GM21576 (cell line): ENCODE measurements at regions not wholly inside any gene's neighbourhood (a gene's known extent, or its start where the extent isn't known, plus 50 kb on each side); places are given as distances from the start of the nearest gene placed in this dataset.
"Not testable (repeated sequence)": the region's sequence is repeated elsewhere in the genome, so short reads cannot be mapped to it uniquely, and the experiment has no call there.

Experiments used
- ATAC-seq: cut with Tn5 transposase; IDR thresholded peaks from one replicate; pipeline ENCODE4 v1.9.1; 2021; ENCODE audit warnings: mild to moderate bottlenecking, moderate library complexity; ENCODE audit not compliant: unreplicated experiment

- no peak for ATAC-seq
Measured at GRCh38 chr18:25590456-25590855, 238.5 kb upstream of the ZNF521 start.

- no peak for ATAC-seq
Measured at GRCh38 chr18:25587545-25587944, 235.6 kb upstream of the ZNF521 start.

GRCh38 chr18:25568986-25569385 is 217.0 kb upstream of the ZNF521 start:
- no peak for ATAC-seq

GRCh38 chr18:25563816-25564683 is 212.1 kb upstream of the ZNF521 start:
- no peak for ATAC-seq

GRCh38 chr18:25563346-25563745 is 211.4 kb upstream of the ZNF521 start:
- no peak for ATAC-seq

- ATAC-seq: no peak
Measured at GRCh38 chr18:25561918-25562317, 210.0 kb upstream of the ZNF521 start.

GRCh38 chr18:25560369-25560768 is 208.4 kb upstream of the ZNF521 start:
- no peak for ATAC-seq

GRCh38 chr18:25557011-25557410 is 205.0 kb upstream of the ZNF521 start:
- no peak for ATAC-seq

- no peak for ATAC-seq
Measured at GRCh38 chr18:25553631-25554263, 201.8 kb upstream of the ZNF521 start.

- ATAC-seq: no peak
Measured at GRCh38 chr18:25544546-25545287, 192.8 kb upstream of the ZNF521 start.

- no peak for ATAC-seq
Measured at GRCh38 chr18:25538175-25538922, 186.4 kb upstream of the ZNF521 start.

- no peak for ATAC-seq
Measured at GRCh38 chr18:25535495-25535894, 183.5 kb upstream of the ZNF521 start.

GRCh38 chr18:25534401-25534800 is 182.4 kb upstream of the ZNF521 start:
- ATAC-seq: no peak

- ATAC-seq: no peak
Measured at GRCh38 chr18:25533218-25533617, 181.3 kb upstream of the ZNF521 start.

GRCh38 chr18:25531207-25531606 is 179.2 kb upstream of the ZNF521 start:
- ATAC-seq: no peak

- ATAC-seq: not testable (repeated sequence)
Measured at GRCh38 chr18:25525789-25526188, 173.8 kb upstream of the ZNF521 start.

- ATAC-seq: peak; percentile 99
Measured at GRCh38 chr18:25518716-25519053, 166.7 kb upstream of the ZNF521 start.

- ATAC-seq: peak; percentile 38
Measured at GRCh38 chr18:25517881-25518715, 166.1 kb upstream of the ZNF521 start.

GRCh38 chr18:25516747-25517498 is 165.0 kb upstream of the ZNF521 start:
- no peak for ATAC-seq
